ENCODE measurements at regions not wholly inside any gene's neighbourhood (a gene's known extent, or its start where the extent isn't known, plus 50 kb on each side); places are given as distances from the start of the nearest gene placed in this dataset.

DNA sequence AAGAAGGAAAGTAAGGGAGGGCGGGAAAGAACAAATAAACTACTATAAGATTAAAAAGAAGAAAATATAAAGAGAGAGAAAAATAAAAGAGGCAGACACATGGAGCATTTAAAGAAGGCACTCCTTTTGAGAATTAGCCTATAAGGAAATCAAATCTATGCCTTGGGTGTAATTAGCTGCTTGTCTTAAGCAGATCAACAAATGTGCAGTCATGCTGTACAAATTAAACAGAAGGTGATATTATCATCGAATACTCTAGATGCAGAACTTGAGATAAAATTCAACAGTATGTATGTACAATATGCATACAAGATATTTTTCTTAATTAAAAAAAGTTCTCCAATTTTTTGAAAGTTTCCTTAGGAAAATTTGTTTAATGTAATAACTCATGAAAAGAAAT, 623.0 kb upstream of the CHORDC1 start:
- Histone ChIP-seq H3K9ac (ENCODE audit: low read depth in 1 of 2, low read length in 2 of 2) (no peak overlapping the region), H3K27me3 (ENCODE audit: control insufficient read depth in 1 of 2, insufficient read depth in 2 of 2, low read length in 2 of 2) (no peaks in the 10 kb centered on the region), H3K4me1 (ENCODE audit: control insufficient read depth in 1 of 2, insufficient read depth in 2 of 2, low read length in 2 of 2) (no peaks in the 10 kb centered on the region), H3K4me3 (ENCODE audit: low read depth in 1 of 2, low read length in 2 of 2) (no peak overlapping the region), H3K36me3 (ENCODE audit: control insufficient read depth in 1 of 2, insufficient read depth in 2 of 2, low read length in 2 of 2) (no peaks in the 10 kb centered on the region), H3K27ac (ENCODE audit: low read depth, low read length) (no peak overlapping the region), H3K9me3 (ENCODE audit: control insufficient read depth in 1 of 2, low read length in 2 of 2) (no peaks in the 10 kb centered on the region)

DNA sequence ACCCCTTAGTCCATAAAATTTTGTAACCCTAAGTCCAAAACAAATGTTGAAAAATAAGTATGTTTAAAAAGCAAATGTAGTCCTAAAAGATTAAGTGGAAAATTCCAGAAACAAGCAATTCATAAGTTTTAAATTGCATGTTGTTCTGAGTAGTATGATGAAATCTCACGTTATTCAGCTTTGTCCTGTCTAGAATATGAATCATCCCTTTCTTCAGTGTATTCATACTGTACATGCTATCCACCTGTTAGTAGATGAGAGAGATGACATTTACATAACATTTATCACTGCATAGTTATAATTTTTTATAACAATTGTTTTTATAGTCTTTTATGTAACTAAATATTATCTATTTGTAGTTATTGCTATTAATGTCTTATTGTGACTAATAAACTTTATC, 622.3 kb upstream of the CHORDC1 start:
- no peak overlapping the region for H3K9ac ChIP-seq (ENCODE audit: low read depth in 1 of 2, low read length in 2 of 2)
- no peak overlapping the region for H3K4me3 ChIP-seq (ENCODE audit: low read depth in 1 of 2, low read length in 2 of 2)
- H3K9me3 ChIP-seq (ENCODE audit: control insufficient read depth in 1 of 2, low read length in 2 of 2) = no peaks in the 10 kb centered on the region
- no peaks in the 10 kb centered on the region for H3K27me3 ChIP-seq (ENCODE audit: control insufficient read depth in 1 of 2, insufficient read depth in 2 of 2, low read length in 2 of 2)
- no peaks in the 10 kb centered on the region for H3K4me1 ChIP-seq (ENCODE audit: control insufficient read depth in 1 of 2, insufficient read depth in 2 of 2, low read length in 2 of 2)
- H3K36me3 ChIP-seq (ENCODE audit: control insufficient read depth in 1 of 2, insufficient read depth in 2 of 2, low read length in 2 of 2) = no peaks in the 10 kb centered on the region
- H3K27ac ChIP-seq (ENCODE audit: low read depth, low read length) = no peak overlapping the region

DNA sequence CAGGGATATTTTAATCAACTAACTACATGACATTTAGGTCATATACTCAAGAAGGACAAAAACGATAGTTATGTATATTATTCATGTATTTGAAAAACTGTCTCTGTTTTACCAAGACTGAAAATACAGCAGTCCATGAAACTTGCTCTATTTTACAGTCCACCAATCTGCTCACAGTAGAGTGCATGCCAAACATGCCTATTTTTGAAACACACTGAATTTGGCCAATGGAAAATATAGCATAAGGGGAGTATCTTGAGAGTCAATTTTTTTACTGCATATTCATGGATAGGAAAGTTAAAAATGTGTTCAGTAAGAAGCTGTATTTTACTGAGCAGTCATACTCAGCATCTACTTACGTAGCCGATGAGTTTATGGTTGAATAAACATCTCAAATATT, 621.2 kb upstream of the CHORDC1 start:
- Histone ChIP-seq H3K36me3 (ENCODE audit: control insufficient read depth in 1 of 2, insufficient read depth in 2 of 2, low read length in 2 of 2) (no peaks in the 10 kb centered on the region), H3K27me3 (ENCODE audit: control insufficient read depth in 1 of 2, insufficient read depth in 2 of 2, low read length in 2 of 2) (no peaks in the 10 kb centered on the region), H3K4me3 (ENCODE audit: low read depth in 1 of 2, low read length in 2 of 2) (no peak overlapping the region), H3K4me1 (ENCODE audit: control insufficient read depth in 1 of 2, insufficient read depth in 2 of 2, low read length in 2 of 2) (no peaks in the 10 kb centered on the region), H3K9me3 (ENCODE audit: control insufficient read depth in 1 of 2, low read length in 2 of 2) (peaks cover 0 to under 1% of the 10 kb centered on the region in 2 donors), H3K27ac (ENCODE audit: low read depth, low read length) (no peak overlapping the region), H3K9ac (ENCODE audit: low read depth in 1 of 2, low read length in 2 of 2) (no peak overlapping the region)

DNA sequence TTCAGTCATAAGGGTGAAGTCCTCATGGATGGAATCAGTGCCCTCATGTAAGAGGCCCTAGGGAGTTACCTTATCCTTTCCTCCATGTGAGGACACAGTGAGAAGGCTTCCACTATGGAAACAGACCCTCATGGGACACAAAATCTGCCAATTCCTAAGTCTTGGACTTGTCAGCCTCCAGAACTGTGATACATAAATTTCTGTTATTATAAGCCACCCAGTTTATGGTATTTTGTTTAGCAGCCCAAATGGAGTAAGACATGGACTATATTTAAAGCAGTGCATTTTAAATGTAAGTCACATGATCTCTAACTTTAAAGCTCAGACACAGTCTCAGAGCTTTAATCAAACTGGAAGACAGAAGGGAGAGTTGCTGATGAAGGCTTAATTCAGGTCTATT, 619.8 kb upstream of the CHORDC1 start:
- no peaks in the 10 kb centered on the region for H3K36me3 ChIP-seq (ENCODE audit: control insufficient read depth in 1 of 2, insufficient read depth in 2 of 2, low read length in 2 of 2)
- no peaks in the 10 kb centered on the region for H3K4me1 ChIP-seq (ENCODE audit: control insufficient read depth in 1 of 2, insufficient read depth in 2 of 2, low read length in 2 of 2)
- H3K4me3 ChIP-seq (ENCODE audit: low read depth in 1 of 2, low read length in 2 of 2) = no peak overlapping the region
- no peak overlapping the region for H3K27ac ChIP-seq (ENCODE audit: low read depth, low read length)
- no peaks in the 10 kb centered on the region for H3K27me3 ChIP-seq (ENCODE audit: control insufficient read depth in 1 of 2, insufficient read depth in 2 of 2, low read length in 2 of 2)
- no peak overlapping the region for H3K9ac ChIP-seq (ENCODE audit: low read depth in 1 of 2, low read length in 2 of 2)
- H3K9me3 ChIP-seq (ENCODE audit: control insufficient read depth in 1 of 2, low read length in 2 of 2) = peaks cover 0 to 3% of the 10 kb centered on the region in 2 donors

GRCh38 chr11:90840071-90840470, 617.2 kb upstream of the CHORDC1 start:
- H3K27me3 ChIP-seq (ENCODE audit: control insufficient read depth in 1 of 2, insufficient read depth in 2 of 2, low read length in 2 of 2) = no peaks in the 10 kb centered on the region
- H3K4me3 ChIP-seq (ENCODE audit: low read depth in 1 of 2, low read length in 2 of 2) = no peak overlapping the region
- no peaks in the 10 kb centered on the region for H3K36me3 ChIP-seq (ENCODE audit: control insufficient read depth in 1 of 2, insufficient read depth in 2 of 2, low read length in 2 of 2)
- peaks cover 0 to 9% of the 10 kb centered on the region in 2 donors for H3K9me3 ChIP-seq (ENCODE audit: control insufficient read depth in 1 of 2, low read length in 2 of 2)
- H3K4me1 ChIP-seq (ENCODE audit: control insufficient read depth in 1 of 2, insufficient read depth in 2 of 2, low read length in 2 of 2) = no peaks in the 10 kb centered on the region
- no peak overlapping the region for H3K9ac ChIP-seq (ENCODE audit: low read depth in 1 of 2, low read length in 2 of 2)
- no peak overlapping the region for H3K27ac ChIP-seq (ENCODE audit: low read depth, low read length)

DNA sequence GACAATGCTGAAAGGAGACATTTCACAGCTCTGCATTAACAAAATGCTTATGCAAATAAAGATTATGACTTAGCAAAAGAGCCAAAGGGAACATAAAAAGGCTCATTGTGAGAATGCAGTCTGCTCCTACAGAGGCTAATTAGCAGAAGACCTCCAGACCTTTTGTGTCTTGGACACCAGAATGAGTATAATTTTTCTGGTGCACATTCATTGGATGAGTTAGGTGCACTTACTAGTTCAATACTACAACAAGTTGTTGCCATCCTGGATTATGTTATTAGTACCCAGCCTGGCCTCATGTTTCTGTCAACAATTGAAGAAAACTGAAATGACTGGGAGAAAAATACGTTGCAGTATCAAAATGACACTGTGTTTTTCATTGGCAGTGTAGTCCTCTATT, 613.2 kb upstream of the CHORDC1 start:
- H3K4me3 ChIP-seq (ENCODE audit: low read depth in 1 of 2, low read length in 2 of 2) = no peak overlapping the region

DNA sequence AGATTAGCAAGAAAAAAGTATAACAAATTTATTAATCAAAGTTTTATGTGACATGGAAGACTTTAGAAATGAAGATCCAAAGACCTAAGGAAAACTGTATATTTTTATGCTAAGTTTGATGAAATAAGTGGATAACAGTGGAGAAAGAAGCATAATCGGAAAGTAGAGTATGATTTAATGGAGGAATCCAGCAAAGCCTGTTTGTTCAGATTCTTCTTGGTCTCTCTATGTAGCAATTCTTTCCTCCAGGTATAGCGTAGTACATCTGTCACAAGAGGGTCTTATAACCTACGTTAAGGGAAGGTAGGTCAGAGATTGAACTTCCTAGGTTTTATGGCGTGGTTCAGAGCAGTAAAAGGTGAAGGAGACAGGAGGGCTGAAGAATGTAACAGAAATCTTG, 600.6 kb upstream of the CHORDC1 start:
- H3K4me1 ChIP-seq (ENCODE audit: control insufficient read depth in 1 of 2, insufficient read depth in 2 of 2, low read length in 2 of 2) = no peaks in the 10 kb centered on the region
- no peak overlapping the region for H3K9ac ChIP-seq (ENCODE audit: low read depth in 1 of 2, low read length in 2 of 2)
- H3K9me3 ChIP-seq (ENCODE audit: control insufficient read depth in 1 of 2, low read length in 2 of 2) = no peaks in the 10 kb centered on the region
- no peak overlapping the region for H3K27ac ChIP-seq (ENCODE audit: low read depth, low read length)
- no peak overlapping the region for H3K4me3 ChIP-seq (ENCODE audit: low read depth in 1 of 2, low read length in 2 of 2)
- no peaks in the 10 kb centered on the region for H3K36me3 ChIP-seq (ENCODE audit: control insufficient read depth in 1 of 2, insufficient read depth in 2 of 2, low read length in 2 of 2)
- H3K27me3 ChIP-seq (ENCODE audit: control insufficient read depth in 1 of 2, insufficient read depth in 2 of 2, low read length in 2 of 2) = no peaks in the 10 kb centered on the region

More for the DNA sequence above, 613.2 kb upstream of the CHORDC1 start:
- peaks cover 0 to 9% of the 10 kb centered on the region in 2 donors for H3K9me3 ChIP-seq (ENCODE audit: control insufficient read depth in 1 of 2, low read length in 2 of 2)
- no peak overlapping the region for H3K9ac ChIP-seq (ENCODE audit: low read depth in 1 of 2, low read length in 2 of 2)
- no peaks in the 10 kb centered on the region for H3K36me3 ChIP-seq (ENCODE audit: control insufficient read depth in 1 of 2, insufficient read depth in 2 of 2, low read length in 2 of 2)
- no peaks in the 10 kb centered on the region for H3K4me1 ChIP-seq (ENCODE audit: control insufficient read depth in 1 of 2, insufficient read depth in 2 of 2, low read length in 2 of 2)
- H3K27me3 ChIP-seq (ENCODE audit: control insufficient read depth in 1 of 2, insufficient read depth in 2 of 2, low read length in 2 of 2) = no peaks in the 10 kb centered on the region
- H3K27ac ChIP-seq (ENCODE audit: low read depth, low read length) = no peak overlapping the region

- H3K9ac ChIP-seq (ENCODE audit: low read depth in 1 of 2, low read length in 2 of 2) = no peak overlapping the region
These were observed 600.1 kb upstream of the CHORDC1 start for GRCh38 chr11:90822996-90823395.

GRCh38 chr11:90818196-90818745, 595.4 kb upstream of the CHORDC1 start:
- no peak overlapping the region for H3K9ac ChIP-seq (ENCODE audit: low read depth in 1 of 2, low read length in 2 of 2)
- H3K4me1 ChIP-seq (ENCODE audit: control insufficient read depth in 1 of 2, insufficient read depth in 2 of 2, low read length in 2 of 2) = no peaks in the 10 kb centered on the region
- H3K9me3 ChIP-seq (ENCODE audit: control insufficient read depth in 1 of 2, low read length in 2 of 2) = peaks cover 0 to 5% of the 10 kb centered on the region in 2 donors
- no peak overlapping the region for H3K4me3 ChIP-seq (ENCODE audit: low read depth in 1 of 2, low read length in 2 of 2)
- no peaks in the 10 kb centered on the region for H3K27me3 ChIP-seq (ENCODE audit: control insufficient read depth in 1 of 2, insufficient read depth in 2 of 2, low read length in 2 of 2)
- H3K27ac ChIP-seq (ENCODE audit: low read depth, low read length) = no peak overlapping the region
- no peaks in the 10 kb centered on the region for H3K36me3 ChIP-seq (ENCODE audit: control insufficient read depth in 1 of 2, insufficient read depth in 2 of 2, low read length in 2 of 2)

More at GRCh38 chr11:90822996-90823395, 600.1 kb upstream of the CHORDC1 start:
- Histone ChIP-seq H3K27ac (ENCODE audit: low read depth, low read length) (no peak overlapping the region), H3K4me3 (ENCODE audit: low read depth in 1 of 2, low read length in 2 of 2) (no peak overlapping the region), H3K4me1 (ENCODE audit: control insufficient read depth in 1 of 2, insufficient read depth in 2 of 2, low read length in 2 of 2) (no peaks in the 10 kb centered on the region), H3K36me3 (ENCODE audit: control insufficient read depth in 1 of 2, insufficient read depth in 2 of 2, low read length in 2 of 2) (no peaks in the 10 kb centered on the region), H3K9me3 (ENCODE audit: control insufficient read depth in 1 of 2, low read length in 2 of 2) (no peaks in the 10 kb centered on the region), H3K27me3 (ENCODE audit: control insufficient read depth in 1 of 2, insufficient read depth in 2 of 2, low read length in 2 of 2) (no peaks in the 10 kb centered on the region)

DNA sequence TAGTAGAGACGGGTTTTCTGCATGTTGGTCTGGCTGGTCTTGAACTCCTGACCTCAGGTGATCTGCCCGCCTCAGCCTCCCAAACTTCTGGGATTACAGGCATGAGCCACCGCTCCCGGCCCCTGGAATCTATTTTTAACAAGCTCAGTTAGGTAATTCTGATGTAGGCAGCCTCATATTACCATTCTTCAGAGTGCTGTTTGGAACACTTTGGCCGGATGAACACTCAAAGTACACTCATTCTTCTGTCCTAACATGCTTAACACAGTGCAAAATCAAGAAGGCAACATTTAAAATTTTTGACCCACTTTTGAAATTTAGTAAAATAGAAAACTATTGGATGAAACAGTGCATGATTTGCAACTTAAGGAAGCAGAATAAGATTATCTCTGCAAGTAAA, 586.7 kb upstream of the CHORDC1 start:
- H3K9ac ChIP-seq (ENCODE audit: low read depth in 1 of 2, low read length in 2 of 2) = no peak overlapping the region
- H3K4me1 ChIP-seq (ENCODE audit: control insufficient read depth in 1 of 2, insufficient read depth in 2 of 2, low read length in 2 of 2) = no peaks in the 10 kb centered on the region
- H3K27me3 ChIP-seq (ENCODE audit: control insufficient read depth in 1 of 2, insufficient read depth in 2 of 2, low read length in 2 of 2) = no peaks in the 10 kb centered on the region
- no peak overlapping the region for H3K27ac ChIP-seq (ENCODE audit: low read depth, low read length)
- no peak overlapping the region for H3K4me3 ChIP-seq (ENCODE audit: low read depth in 1 of 2, low read length in 2 of 2)
- H3K9me3 ChIP-seq (ENCODE audit: control insufficient read depth in 1 of 2, low read length in 2 of 2) = peaks cover 3 to 4% of the 10 kb centered on the region in 2 donors
- no peaks in the 10 kb centered on the region for H3K36me3 ChIP-seq (ENCODE audit: control insufficient read depth in 1 of 2, insufficient read depth in 2 of 2, low read length in 2 of 2)

- Histone ChIP-seq H3K4me1 (ENCODE audit: control insufficient read depth in 1 of 2, insufficient read depth in 2 of 2, low read length in 2 of 2) (no peaks in the 10 kb centered on the region), H3K27me3 (ENCODE audit: control insufficient read depth in 1 of 2, insufficient read depth in 2 of 2, low read length in 2 of 2) (no peaks in the 10 kb centered on the region), H3K9ac (ENCODE audit: low read depth in 1 of 2, low read length in 2 of 2) (no peak overlapping the region), H3K27ac (ENCODE audit: low read depth, low read length) (no peak overlapping the region), H3K36me3 (ENCODE audit: control insufficient read depth in 1 of 2, insufficient read depth in 2 of 2, low read length in 2 of 2) (no peaks in the 10 kb centered on the region), H3K9me3 (ENCODE audit: control insufficient read depth in 1 of 2, low read length in 2 of 2) (no peaks in the 10 kb centered on the region), H3K4me3 (ENCODE audit: low read depth in 1 of 2, low read length in 2 of 2) (no peak overlapping the region)
These were observed 582.3 kb upstream of the CHORDC1 start for GRCh38 chr11:90805172-90805571.

Measured in duodenal mucosa (tissue), 2 donors.